Fibroblast of lung (primary cell): ENCODE measurements at regions not wholly inside any gene's neighbourhood (a gene's known extent, or its start where the extent isn't known, plus 50 kb on each side); places are given as distances from the start of the nearest gene placed in this dataset.
A peak's percentile ranks its signal among the peaks of the same experiment; 100 is the strongest.

Source experiments
- DNase-seq, 2 donors: peaks; one replicate each; pipeline versions ENCODE4 v3.0.0 to v3.0.0-alpha.2; 2010; ENCODE audit warnings: low read depth in 2 of 2
- H2AFZ ChIP-seq: 2 replicates; pipeline ENCODE4 v1.5.1; 2012; ENCODE audit warnings: low read length, control low read depth, inconsistent platforms
- H3K27ac ChIP-seq: 2 replicates; pipeline ENCODE4 v1.5.1; 2011; ENCODE audit warnings: low read length, control low read depth; ENCODE audit not compliant: insufficient read depth
- H3K27me3 ChIP-seq: 2 replicates; pipeline ENCODE4 v1.5.1; 2011; ENCODE audit warnings: mild to moderate bottlenecking, low read length; ENCODE audit not compliant: control insufficient read depth, insufficient read depth
- H3K36me3 ChIP-seq: 2 replicates; pipeline ENCODE4 v1.5.1; 2011; ENCODE audit warnings: low read length; ENCODE audit not compliant: control insufficient read depth, insufficient read depth
- H3K4me1 ChIP-seq: 2 replicates; pipeline ENCODE4 v1.5.1; 2011; ENCODE audit warnings: low read length; ENCODE audit not compliant: control insufficient read depth, insufficient read depth; ENCODE audit errors: extremely low read depth
- H3K4me2 ChIP-seq: 2 replicates; pipeline ENCODE4 v1.5.1; 2011; ENCODE audit warnings: low read length, control low read depth; ENCODE audit not compliant: insufficient read depth; ENCODE audit errors: extremely low read depth
- H3K4me3 ChIP-seq, 4 experiments: fragments of 200-600 bp in 1 of 4; sonication (generic) in 1 of 4; replicated peaks in 1 of 4; 2 replicates each; pipeline ENCODE4 v1.5.1; 2011 to 2016; ENCODE audit warnings: low read length in 4 of 4, low read depth in 3 of 4, mild to moderate bottlenecking in 3 of 4, control low read depth in 2 of 4, inconsistent platforms in 1 of 4, mixed read lengths in 1 of 4; ENCODE audit not compliant: insufficient read depth in 1 of 4; ENCODE audit errors: control extremely low read depth in 1 of 4
- H3K79me2 ChIP-seq: 2 replicates; pipeline ENCODE4 v1.5.1; 2012; ENCODE audit warnings: mild to moderate bottlenecking, low read length, inconsistent platforms; ENCODE audit not compliant: control insufficient read depth, insufficient read depth
- H3K9ac ChIP-seq: 2 replicates; pipeline ENCODE4 v1.5.1; 2011; ENCODE audit warnings: mild to moderate bottlenecking, low read length, control low read depth; ENCODE audit not compliant: insufficient read depth
- H3K9me3 ChIP-seq: 2 replicates; pipeline ENCODE4 v1.5.1; 2012; ENCODE audit warnings: low read depth, low read length; ENCODE audit not compliant: control insufficient read depth, insufficient read depth
- H4K20me1 ChIP-seq: 2 replicates; pipeline ENCODE4 v1.5.1; 2011; ENCODE audit warnings: low read length; ENCODE audit not compliant: control insufficient read depth, insufficient read depth; ENCODE audit errors: extremely low read depth
- CTCF ChIP-seq, 2 donors: IDR thresholded peaks in 1 of 2; conservative IDR thresholded peaks in 1 of 2; 1 replicate in 1 of 2; 2 replicates in 1 of 2; pipeline ENCODE4 v1.5.1; 2011 to 2012; ENCODE audit warnings: low read length in 2 of 2, control low read depth in 1 of 2, inconsistent platforms in 1 of 2, low read depth in 1 of 2, mild to moderate bottlenecking in 1 of 2
- EZH2 ChIP-seq: IDR thresholded peaks from 2 replicates; pipeline ENCODE4 v1.5.1; 2012; ENCODE audit warnings: low read length, control low read depth, mild to moderate bottlenecking; ENCODE audit errors: missing control alignments

- no peak overlapping the region for H2AFZ ChIP-seq
- no peak overlapping the region for H3K4me3 ChIP-seq
- H3K27ac ChIP-seq, result no peak overlapping the region
- H3K27me3 ChIP-seq, result no peaks in the 10 kb centered on the region
- no peak overlapping the region for H3K4me2 ChIP-seq
- H3K9me3 ChIP-seq, result no peaks in the 10 kb centered on the region
- H4K20me1 ChIP-seq, result no peaks in the 10 kb centered on the region
- TF ChIP-seq CTCF (conservative IDR thresholded peaks at IDR 0.05 in 1 of 2, IDR thresholded peaks at IDR 0.05 in 1 of 2; ENCODE audit: low read depth in 1 of 2, low read length in 2 of 2), result no peak
- TF ChIP-seq EZH2, result no peak
- H3K36me3 ChIP-seq, result no peaks in the 10 kb centered on the region
- peak in 1 of 2 donors; percentile 62 for DNase-seq
- H3K79me2 ChIP-seq, result no peaks in the 10 kb centered on the region
- no peaks in the 10 kb centered on the region for H3K4me1 ChIP-seq
- H3K9ac ChIP-seq, result no peak overlapping the region
These were observed 150.2 kb upstream of the PLEKHG7 start for GRCh38 chr12:92552412-92553108.

DNA sequence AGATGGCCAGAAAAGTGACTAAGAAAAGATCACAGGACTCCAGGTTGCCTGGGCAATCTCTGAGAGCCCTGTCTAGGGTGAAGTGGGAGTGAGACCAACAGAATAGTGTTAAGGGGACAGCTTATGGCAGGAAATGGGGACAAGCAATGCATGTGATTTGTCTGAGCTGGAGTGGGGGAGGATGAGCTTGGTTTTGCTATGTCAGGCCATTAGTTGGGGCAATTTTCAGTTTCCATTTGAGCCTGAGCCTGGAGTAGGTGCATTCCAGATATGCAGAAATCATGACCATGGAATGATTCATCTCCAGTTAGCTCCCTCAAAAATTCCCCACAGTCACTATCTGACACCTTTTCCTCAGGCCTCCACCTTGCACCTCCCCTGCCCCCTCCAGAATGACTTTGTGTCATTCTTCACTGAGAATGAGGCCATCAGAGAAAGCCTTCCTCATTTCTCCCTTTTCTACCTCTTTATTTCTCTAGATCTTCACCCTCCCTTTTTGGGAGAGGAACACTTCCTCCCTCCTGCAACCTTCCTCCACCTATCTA is 150.9 kb upstream of the PLEKHG7 start:
- peak in 1 of 2 donors; percentile 82 for DNase-seq
- TF ChIP-seq EZH2 (no peak), CTCF (conservative IDR thresholded peaks at IDR 0.05 in 1 of 2, IDR thresholded peaks at IDR 0.05 in 1 of 2; ENCODE audit: low read depth in 1 of 2, low read length in 2 of 2) (no peak)
- Histone ChIP-seq H3K27ac (no peak overlapping the region), H3K79me2 (no peaks in the 10 kb centered on the region), H3K9ac (no peak overlapping the region), H3K27me3 (no peaks in the 10 kb centered on the region), H3K4me2 (no peak overlapping the region), H2AFZ (no peak overlapping the region), H3K36me3 (no peaks in the 10 kb centered on the region), H3K9me3 (no peaks in the 10 kb centered on the region), H3K4me1 (no peaks in the 10 kb centered on the region), H4K20me1 (no peaks in the 10 kb centered on the region), H3K4me3 (no peak overlapping the region)

- no peak for TF ChIP-seq CTCF (conservative IDR thresholded peaks at IDR 0.05 in 1 of 2, IDR thresholded peaks at IDR 0.05 in 1 of 2; ENCODE audit: low read depth in 1 of 2, low read length in 2 of 2)
- TF ChIP-seq EZH2, result no peak
- H3K4me1 ChIP-seq, result no peaks in the 10 kb centered on the region
- H3K4me2 ChIP-seq, result no peak overlapping the region
- H2AFZ ChIP-seq, result no peak overlapping the region
- H3K79me2 ChIP-seq, result no peaks in the 10 kb centered on the region
- H3K9ac ChIP-seq, result no peak overlapping the region
- no peak overlapping the region for H3K4me3 ChIP-seq
- H3K9me3 ChIP-seq, result no peaks in the 10 kb centered on the region
- no peaks in the 10 kb centered on the region for H4K20me1 ChIP-seq
- DNase-seq, result no peak
- no peaks in the 10 kb centered on the region for H3K27me3 ChIP-seq
- no peaks in the 10 kb centered on the region for H3K36me3 ChIP-seq
- H3K27ac ChIP-seq, result no peak overlapping the region
These were observed 151.6 kb upstream of the PLEKHG7 start for GRCh38 chr12:92551210-92551609.
